IMR-90 (cell line): ENCODE measurements at regions not wholly inside any gene's neighbourhood (a gene's known extent, or its start where the extent isn't known, plus 50 kb on each side); places are given as distances from the start of the nearest gene placed in this dataset.

Experiments
- ATAC-seq: fragments of 200-7000 bp; cut with Tn5 transposase; 2 replicates; pipeline ENCODE4 v1.9.1; 2020; ENCODE audit warnings: low read depth, mild to moderate bottlenecking, moderate library complexity
- BruUV-seq: library from RNA; stranded (reverse); fragments of 400-500 nt; replicated peaks from 2 replicates; lab custom pipeline; 2021; lab: Mats Ljungman, UMichigan
- CTCF ChIA-PET: fragments of 300-600 bp; formaldehyde crosslinking; extraction: SDS; loops from one replicate; lab custom pipeline; 2021; ENCODE audit warnings: antibody characterized with exemption; lab: Yijun Ruan, JAX
- POLR2A ChIA-PET: fragments of 300-600 bp; sonication (Branson Sonifier 250); formaldehyde crosslinking; loops from one replicate; lab custom pipeline; 2022; ENCODE audit warnings: antibody characterized with exemption; ENCODE audit not compliant: unreplicated experiment; lab: Charles Lee
- DNase-seq: peaks from one replicate; pipeline ENCODE4 v3.0.0; 2013
- H2AFZ ChIP-seq: replicated peaks from 2 replicates; pipeline ENCODE3; 2013; ENCODE audit warnings: low read length, mild to moderate bottlenecking; ENCODE audit not compliant: poor library complexity
- H2AK5ac ChIP-seq: 2 replicates; pipeline ENCODE4 v1.6.1; 2013; ENCODE audit warnings: low read depth, low read length, inconsistent platforms
- H2AK9ac ChIP-seq: replicated peaks from 2 replicates; pipeline ENCODE3; 2013; ENCODE audit warnings: mild to moderate bottlenecking, low read depth, low read length, moderate library complexity; ENCODE audit not compliant: poor library complexity
- H2BK120ac ChIP-seq: 2 replicates; pipeline ENCODE4 v1.6.1; 2013; ENCODE audit warnings: low read depth, low read length, inconsistent platforms
- H2BK15ac ChIP-seq: 3 replicates; pipeline ENCODE4 v1.6.1; 2013; ENCODE audit warnings: low read depth, low read length, inconsistent platforms
- H2BK20ac ChIP-seq: 2 replicates; pipeline ENCODE4 v1.6.1; 2013; ENCODE audit warnings: low read depth, mild to moderate bottlenecking, inconsistent platforms, low read length, moderate library complexity
- H2BK5ac ChIP-seq: 2 replicates; pipeline ENCODE4 v1.6.1; 2013; ENCODE audit warnings: mild to moderate bottlenecking, low read depth, low read length, inconsistent platforms; ENCODE audit not compliant: poor library complexity, severe bottlenecking
- H3K14ac ChIP-seq: replicated peaks from 2 replicates; pipeline ENCODE4 v1.6.1; 2013; ENCODE audit warnings: low read depth, low read length, inconsistent platforms
- H3K18ac ChIP-seq: 2 replicates; pipeline ENCODE4 v1.6.1; 2013; ENCODE audit warnings: low read depth, low read length, control low read depth
- H3K23ac ChIP-seq: 2 replicates; pipeline ENCODE4 v1.6.1; 2013; ENCODE audit warnings: low read depth, low read length, inconsistent platforms
- H3K27ac ChIP-seq: 2 replicates; pipeline ENCODE4 v1.5.1; 2013; ENCODE audit warnings: mild to moderate bottlenecking, control low read depth, low read length; ENCODE audit not compliant: insufficient read depth
- H3K27me3 ChIP-seq: 2 replicates; pipeline ENCODE4 v1.6.1; 2013; ENCODE audit warnings: low read length; ENCODE audit not compliant: control insufficient read depth, insufficient read depth
- H3K36me3 ChIP-seq: 2 replicates; pipeline ENCODE4 v1.6.1; 2013; ENCODE audit warnings: low read length, mixed read lengths; ENCODE audit not compliant: control insufficient read depth, insufficient read depth
- H3K4ac ChIP-seq: 2 replicates; pipeline ENCODE4 v1.6.1; 2013; ENCODE audit warnings: low read depth, low read length, inconsistent platforms
- H3K4me1 ChIP-seq: 2 replicates; pipeline ENCODE4 v1.6.1; 2013; ENCODE audit warnings: low read length, mixed read lengths; ENCODE audit not compliant: control insufficient read depth, insufficient read depth
- H3K4me2 ChIP-seq: 2 replicates; pipeline ENCODE4 v1.6.1; 2013; ENCODE audit warnings: low read depth, mild to moderate bottlenecking, control low read depth, low read length, moderate library complexity
- H3K4me3 ChIP-seq: 2 replicates; pipeline ENCODE4 v1.5.1; 2013; ENCODE audit warnings: low read depth, mild to moderate bottlenecking, control low read depth, low read length, moderate library complexity; ENCODE audit not compliant: insufficient read depth
- H3K56ac ChIP-seq: 2 replicates; pipeline ENCODE4 v1.6.1; 2013; ENCODE audit warnings: low read length, inconsistent platforms; ENCODE audit not compliant: insufficient read depth; ENCODE audit errors: extremely low read depth
- H3K79me1 ChIP-seq, 2 experiments: 2 replicates each; pipeline ENCODE4 v1.6.1; 2013; ENCODE audit warnings: low read length in 2 of 2, inconsistent platforms in 1 of 2, low read depth in 1 of 2
- H3K9ac ChIP-seq: 2 replicates; pipeline ENCODE4 v1.6.1; 2013; ENCODE audit warnings: low read depth, low read length, control low read depth
- H3K9me1 ChIP-seq: 2 replicates; pipeline ENCODE4 v1.6.1; 2013; ENCODE audit warnings: low read length, inconsistent platforms; ENCODE audit not compliant: insufficient read depth
- H3K9me3 ChIP-seq: 2 replicates; pipeline ENCODE4 v1.6.1; 2013; ENCODE audit warnings: low read length; ENCODE audit not compliant: control insufficient read depth, insufficient read depth
- H4K20me1 ChIP-seq: 2 replicates; pipeline ENCODE4 v1.6.1; 2013; ENCODE audit warnings: low read length, inconsistent platforms; ENCODE audit not compliant: insufficient read depth
- H4K5ac ChIP-seq: 2 replicates; pipeline ENCODE4 v1.6.1; 2013; ENCODE audit warnings: mild to moderate bottlenecking, low read depth, low read length, control low read depth
- H4K8ac ChIP-seq, 2 experiments: 2 replicates each; pipeline ENCODE4 v1.6.1; 2013; ENCODE audit warnings: low read depth in 2 of 2, low read length in 2 of 2, control low read depth in 1 of 2, inconsistent platforms in 1 of 2
- H4K91ac ChIP-seq: 2 replicates; pipeline ENCODE4 v1.6.1; 2013; ENCODE audit warnings: low read depth, low read length, inconsistent platforms; ENCODE audit not compliant: insufficient read depth
- BHLHE40 ChIP-seq: fragments of 150-350 bp; IDR thresholded peaks from 2 replicates; pipeline ENCODE4 v1.6.1; 2016; ENCODE audit warnings: mild to moderate bottlenecking, low read depth, low read length
- CEBPB ChIP-seq: IDR thresholded peaks from 2 replicates; pipeline ENCODE4 v1.6.1; 2012; ENCODE audit warnings: low read depth, low read length, improper control_type of control experiment
- CHD1 ChIP-seq: IDR thresholded peaks from 2 replicates; pipeline ENCODE4 v1.6.1; 2012; ENCODE audit warnings: low read depth, low read length, improper control_type of control experiment
- FOS ChIP-seq: fragments of 150-350 bp; IDR thresholded peaks from 2 replicates; pipeline ENCODE4 v1.6.1; 2016; ENCODE audit warnings: low read depth, low read length
- MAFK ChIP-seq: IDR thresholded peaks from 2 replicates; pipeline ENCODE4 v1.6.1; 2012; ENCODE audit warnings: low read depth, low read length, improper control_type of control experiment
- MAZ ChIP-seq: IDR thresholded peaks from 2 replicates; pipeline ENCODE4 v1.6.1; 2012; ENCODE audit warnings: low read depth, mild to moderate bottlenecking, low read length, improper control_type of control experiment, moderate library complexity, borderline replicate concordance
- MXI1 ChIP-seq: IDR thresholded peaks from 2 replicates; pipeline ENCODE4 v1.6.1; 2012; ENCODE audit warnings: low read depth, mild to moderate bottlenecking, low read length, moderate library complexity, borderline replicate concordance
- NFE2L2 ChIP-seq: fragments of 150-350 bp; IDR thresholded peaks from 2 replicates; pipeline ENCODE4 v1.6.1; 2016; ENCODE audit warnings: low read depth, mild to moderate bottlenecking, low read length
- POLR2A ChIP-seq: IDR thresholded peaks from 2 replicates; pipeline ENCODE4 v1.6.1; 2012; ENCODE audit warnings: mild to moderate bottlenecking, low read depth, low read length
- RAD21 ChIP-seq: IDR thresholded peaks from 2 replicates; pipeline ENCODE4 v1.6.1; 2012; ENCODE audit warnings: low read length, improper control_type of control experiment
- RCOR1 ChIP-seq: IDR thresholded peaks from 2 replicates; pipeline ENCODE4 v1.6.1; 2012; ENCODE audit warnings: mild to moderate bottlenecking, low read length, improper control_type of control experiment; ENCODE audit not compliant: insufficient replicate concordance
- RFX5 ChIP-seq: IDR thresholded peaks from 2 replicates; pipeline ENCODE4 v1.8.0; 2012; ENCODE audit warnings: low read depth, mild to moderate bottlenecking, low read length, moderate library complexity
- SMC3 ChIP-seq: fragments of 150-350 bp; IDR thresholded peaks from 2 replicates; pipeline ENCODE4 v1.6.1; 2016; ENCODE audit warnings: low read depth, mild to moderate bottlenecking, antibody characterized with exemption, low read length, moderate library complexity
- dilution Hi-C: fragments of 300-500 bp; cut with HindIII; formaldehyde crosslinking; loops from one replicate; pipeline ENCODE4 v1.14.3; 2018; ENCODE audit warnings: low sequenced_read_pairs; ENCODE audit not compliant: unreplicated experiment
- in situ Hi-C: fragments of 300-500 bp; cut with MboI; formaldehyde crosslinking; loops from 3 replicates; pipeline ENCODE4 v1.14.3; 2019; ENCODE audit warnings: low sequenced_read_pairs, inconsistent platforms, mixed read lengths
- intact Hi-C: fragments of 100-400 bp; cut with micrococcal nuclease; formaldehyde crosslinking; loops from 2 replicates; pipeline ENCODE4 v1.10.0; 2022
- TF ChIP-seq, protein P1 (sequence below): fragments of 150-350 bp; IDR thresholded peaks from 2 replicates; pipeline ENCODE4 v1.6.1; 2017; ENCODE audit warnings: mild to moderate bottlenecking, antibody characterized with exemption, low read length, low read depth
- TF ChIP-seq, protein P2 (sequence below): conservative IDR thresholded peaks from 2 replicates; pipeline ENCODE4 v1.5.1; 2012; ENCODE audit warnings: mild to moderate bottlenecking, low read depth, low read length, improper control_type of control experiment
- TF ChIP-seq, protein P3 (sequence below): fragments of 150-350 bp; IDR thresholded peaks from 2 replicates; pipeline ENCODE4 v1.6.1; 2016; ENCODE audit warnings: low read depth, mild to moderate bottlenecking, low read length, moderate library complexity, borderline replicate concordance

DNA sequence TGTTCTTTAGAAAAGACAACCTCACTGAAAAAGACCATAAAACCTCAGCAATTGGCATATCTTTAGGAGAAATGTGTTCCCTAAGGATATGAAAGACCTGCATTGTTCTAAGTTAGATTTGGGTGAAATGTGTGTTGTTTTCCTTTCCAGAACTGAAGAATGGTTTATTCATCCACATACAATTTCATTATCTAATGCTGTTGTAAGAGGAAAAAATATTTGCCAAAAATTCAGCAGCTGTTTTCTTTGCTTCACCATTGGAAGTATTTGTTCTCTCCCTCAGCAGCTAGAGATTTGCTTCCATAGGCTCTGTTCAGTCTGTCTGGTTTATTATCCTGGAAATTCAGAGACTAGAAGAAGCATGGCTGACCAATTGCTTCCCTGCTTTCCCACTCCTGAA is 150.9 kb downstream of the ISOC1 start:
- no peaks in the 10 kb centered on the region for H3K27me3 ChIP-seq
- H2BK15ac ChIP-seq: no peak overlapping the region
- no peak overlapping the region for H3K9ac ChIP-seq
- H3K9me1 ChIP-seq: no peaks in the 10 kb centered on the region
- no peak overlapping the region for H3K4ac ChIP-seq
- H4K20me1 ChIP-seq: no peaks in the 10 kb centered on the region
- in situ Hi-C loops (no loop called here), intact Hi-C loops (no loop called here), dilution Hi-C loops (no loop called here)
- no peak overlapping the region for H4K8ac ChIP-seq
- H2AK9ac ChIP-seq: no peak overlapping the region
- H3K4me2 ChIP-seq: no peak overlapping the region
- no peak overlapping the region for H3K56ac ChIP-seq
- no peak overlapping the region for H2AFZ ChIP-seq
- no peak for TF ChIP-seq RCOR1
- TF ChIP-seq MAFK: no peak
- no peak for TF ChIP-seq MAZ
- TF ChIP-seq, protein P1, sequence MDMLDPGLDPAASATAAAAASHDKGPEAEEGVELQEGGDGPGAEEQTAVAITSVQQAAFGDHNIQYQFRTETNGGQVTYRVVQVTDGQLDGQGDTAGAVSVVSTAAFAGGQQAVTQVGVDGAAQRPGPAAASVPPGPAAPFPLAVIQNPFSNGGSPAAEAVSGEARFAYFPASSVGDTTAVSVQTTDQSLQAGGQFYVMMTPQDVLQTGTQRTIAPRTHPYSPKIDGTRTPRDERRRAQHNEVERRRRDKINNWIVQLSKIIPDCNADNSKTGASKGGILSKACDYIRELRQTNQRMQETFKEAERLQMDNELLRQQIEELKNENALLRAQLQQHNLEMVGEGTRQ: no peak
- no peak for TF ChIP-seq RAD21
- TF ChIP-seq FOS: no peak
- no peak for TF ChIP-seq CHD1
- TF ChIP-seq RFX5: no peak
- TF ChIP-seq, protein P2, sequence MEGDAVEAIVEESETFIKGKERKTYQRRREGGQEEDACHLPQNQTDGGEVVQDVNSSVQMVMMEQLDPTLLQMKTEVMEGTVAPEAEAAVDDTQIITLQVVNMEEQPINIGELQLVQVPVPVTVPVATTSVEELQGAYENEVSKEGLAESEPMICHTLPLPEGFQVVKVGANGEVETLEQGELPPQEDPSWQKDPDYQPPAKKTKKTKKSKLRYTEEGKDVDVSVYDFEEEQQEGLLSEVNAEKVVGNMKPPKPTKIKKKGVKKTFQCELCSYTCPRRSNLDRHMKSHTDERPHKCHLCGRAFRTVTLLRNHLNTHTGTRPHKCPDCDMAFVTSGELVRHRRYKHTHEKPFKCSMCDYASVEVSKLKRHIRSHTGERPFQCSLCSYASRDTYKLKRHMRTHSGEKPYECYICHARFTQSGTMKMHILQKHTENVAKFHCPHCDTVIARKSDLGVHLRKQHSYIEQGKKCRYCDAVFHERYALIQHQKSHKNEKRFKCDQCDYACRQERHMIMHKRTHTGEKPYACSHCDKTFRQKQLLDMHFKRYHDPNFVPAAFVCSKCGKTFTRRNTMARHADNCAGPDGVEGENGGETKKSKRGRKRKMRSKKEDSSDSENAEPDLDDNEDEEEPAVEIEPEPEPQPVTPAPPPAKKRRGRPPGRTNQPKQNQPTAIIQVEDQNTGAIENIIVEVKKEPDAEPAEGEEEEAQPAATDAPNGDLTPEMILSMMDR: no peak
- TF ChIP-seq NFE2L2: no peak
- TF ChIP-seq SMC3: no peak
- TF ChIP-seq, protein P3, sequence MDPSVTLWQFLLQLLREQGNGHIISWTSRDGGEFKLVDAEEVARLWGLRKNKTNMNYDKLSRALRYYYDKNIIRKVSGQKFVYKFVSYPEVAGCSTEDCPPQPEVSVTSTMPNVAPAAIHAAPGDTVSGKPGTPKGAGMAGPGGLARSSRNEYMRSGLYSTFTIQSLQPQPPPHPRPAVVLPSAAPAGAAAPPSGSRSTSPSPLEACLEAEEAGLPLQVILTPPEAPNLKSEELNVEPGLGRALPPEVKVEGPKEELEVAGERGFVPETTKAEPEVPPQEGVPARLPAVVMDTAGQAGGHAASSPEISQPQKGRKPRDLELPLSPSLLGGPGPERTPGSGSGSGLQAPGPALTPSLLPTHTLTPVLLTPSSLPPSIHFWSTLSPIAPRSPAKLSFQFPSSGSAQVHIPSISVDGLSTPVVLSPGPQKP: no peak
- no peak for TF ChIP-seq MXI1
- TF ChIP-seq BHLHE40: no peak
- no peak for TF ChIP-seq POLR2A
- no peak for TF ChIP-seq CEBPB
- ChIA-PET CTCF (no interaction called here), POLR2A (no interaction called here)
- H4K91ac ChIP-seq: no peak overlapping the region
- no TSS peak for BruUV-seq
- H3K36me3 ChIP-seq: no peaks in the 10 kb centered on the region
- no peak overlapping the region for H2BK5ac ChIP-seq
- H3K14ac ChIP-seq: no peak overlapping the region
- no peak overlapping the region for H2BK20ac ChIP-seq
- H2AK5ac ChIP-seq: no peak overlapping the region
- no peaks in the 10 kb centered on the region for H3K4me1 ChIP-seq
- ATAC-seq: no peak
- no peaks in the 10 kb centered on the region; the same call in 1 of the 2 replicates for H3K9me3 ChIP-seq
- DNase-seq: no peak
- no peak overlapping the region for H3K27ac ChIP-seq
- H3K18ac ChIP-seq: no peak overlapping the region
- no peaks in the 10 kb centered on the region for H3K79me1 ChIP-seq
- no peak overlapping the region for H2BK120ac ChIP-seq
- no peak overlapping the region for H3K4me3 ChIP-seq
- no peak overlapping the region for H3K23ac ChIP-seq
- no peak overlapping the region for H4K5ac ChIP-seq
